Globus pallidus (tissue), 1 donor: ENCODE measurements at regions not wholly inside any gene's neighbourhood (a gene's known extent, or its start where the extent isn't known, plus 50 kb on each side); places are given as distances from the start of the nearest gene placed in this dataset.
A peak's percentile ranks its signal among the peaks of the same experiment; 100 is the strongest.

ENCODE experiments used
- DNase-seq: peaks from one replicate; pipeline ENCODE4 v3.0.0-alpha.2; 2015; ENCODE audit warnings: low spot score

GRCh38 chrY:8562456-8563090 is 774.7 kb upstream of the TSPY4 start:
- DNase-seq = no peak

GRCh38 chrY:8564421-8564820 is 772.8 kb upstream of the TSPY4 start:
- DNase-seq = no peak

- DNase-seq = no peak
Observed at GRCh38 chrY:8566198-8566597, 771.1 kb upstream of the TSPY4 start.

- DNase-seq = no peak
Observed at GRCh38 chrY:8570384-8570783, 766.9 kb upstream of the TSPY4 start.

- DNase-seq = no peak
Observed at GRCh38 chrY:8572916-8573315, 764.3 kb upstream of the TSPY4 start.

- DNase-seq = peak; percentile 89
Observed at GRCh38 chrY:8582277-8582850, 754.9 kb upstream of the TSPY4 start.

GRCh38 chrY:8583191-8583590 is 754.1 kb upstream of the TSPY4 start:
- peak; percentile 82 for DNase-seq

GRCh38 chrY:8590641-8591040 is 746.6 kb upstream of the TSPY4 start:
- DNase-seq = no peak

GRCh38 chrY:8591821-8592516 is 745.3 kb upstream of the TSPY4 start:
- DNase-seq = no peak

- no peak for DNase-seq
Observed at GRCh38 chrY:8594657-8595056, 742.6 kb upstream of the TSPY4 start.

- DNase-seq = no peak
Observed at GRCh38 chrY:8599141-8599540, 738.1 kb upstream of the TSPY4 start.

GRCh38 chrY:8610620-8611019 is 726.6 kb upstream of the TSPY4 start:
- DNase-seq = no peak

- DNase-seq = no peak
Observed at GRCh38 chrY:8611815-8612214, 725.4 kb upstream of the TSPY4 start.

- no peak for DNase-seq
Observed at GRCh38 chrY:8618302-8618701, 719.0 kb upstream of the TSPY4 start.

- no peak for DNase-seq
Observed at GRCh38 chrY:8622156-8622555, 715.1 kb upstream of the TSPY4 start.

GRCh38 chrY:8622856-8623255 is 714.4 kb upstream of the TSPY4 start:
- peak; percentile 55 for DNase-seq

GRCh38 chrY:8629636-8630035 is 707.6 kb upstream of the TSPY4 start:
- no peak for DNase-seq

GRCh38 chrY:8638111-8638510 is 699.2 kb upstream of the TSPY4 start:
- DNase-seq = no peak

- peak; percentile 83 for DNase-seq
Observed at GRCh38 chrY:8644926-8645325, 692.3 kb upstream of the TSPY4 start.

- DNase-seq = no peak
Observed at GRCh38 chrY:8652445-8652844, 684.8 kb upstream of the TSPY4 start.

- DNase-seq = no peak
Observed at GRCh38 chrY:8655017-8655416, 682.2 kb upstream of the TSPY4 start.

- no peak for DNase-seq
Observed at GRCh38 chrY:8656101-8656500, 681.2 kb upstream of the TSPY4 start.

- DNase-seq = no peak
Observed at GRCh38 chrY:8656515-8656914, 680.7 kb upstream of the TSPY4 start.

GRCh38 chrY:8659721-8660120 is 677.5 kb upstream of the TSPY4 start:
- no peak for DNase-seq
